ENCODE measurements at regions not wholly inside any gene's neighbourhood (a gene's known extent, or its start where the extent isn't known, plus 50 kb on each side); places are given as distances from the start of the nearest gene placed in this dataset.

DNA sequence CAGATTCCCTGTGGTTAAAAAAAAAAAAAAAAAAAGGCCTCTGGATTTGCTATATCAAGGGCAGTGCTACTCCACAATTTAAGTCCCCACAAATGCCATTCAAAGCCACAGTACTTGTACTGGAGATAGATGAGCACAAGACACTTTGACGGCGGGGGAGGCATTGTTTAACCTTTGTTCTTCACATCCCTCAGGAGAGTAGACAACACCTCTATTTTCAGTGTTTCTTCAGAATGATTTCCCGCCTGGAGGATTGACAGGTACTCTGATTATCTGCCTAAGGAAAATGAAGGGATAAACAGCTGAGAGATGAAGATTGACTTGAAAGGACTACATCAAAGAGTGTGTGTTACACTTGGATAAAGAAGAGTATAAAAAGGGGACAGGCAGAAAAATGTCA, 58.7 kb downstream of the OTOL1 start:
- ATAC-seq (no peak), DNase-seq (ENCODE audit: missing footprints) (no peak)
- intact Hi-C loops (cut with DNase I) = no loop called here

DNA sequence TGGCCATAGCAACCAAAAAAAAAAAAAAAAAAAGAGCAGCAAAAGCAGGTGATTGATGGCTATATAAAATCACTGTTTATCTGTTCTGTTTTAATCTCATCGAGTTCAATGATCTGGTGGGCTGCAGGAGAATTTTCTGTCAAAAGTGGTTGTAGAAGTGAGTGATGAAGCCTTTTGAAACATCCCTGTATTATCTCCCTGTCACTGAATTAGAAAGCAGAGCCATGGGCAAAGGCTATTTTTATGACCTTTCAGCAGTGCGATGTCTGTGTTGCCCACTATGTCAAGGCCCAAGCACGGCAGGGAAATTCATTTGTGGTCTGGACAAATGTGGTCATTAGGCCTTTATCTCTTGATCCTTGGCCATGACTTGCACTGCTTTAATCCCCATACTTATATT, 59.9 kb downstream of the OTOL1 start:
- intact Hi-C loops (cut with DNase I) = no loop called here
- no peak for ATAC-seq
- DNase-seq (ENCODE audit: missing footprints) = no peak

DNA sequence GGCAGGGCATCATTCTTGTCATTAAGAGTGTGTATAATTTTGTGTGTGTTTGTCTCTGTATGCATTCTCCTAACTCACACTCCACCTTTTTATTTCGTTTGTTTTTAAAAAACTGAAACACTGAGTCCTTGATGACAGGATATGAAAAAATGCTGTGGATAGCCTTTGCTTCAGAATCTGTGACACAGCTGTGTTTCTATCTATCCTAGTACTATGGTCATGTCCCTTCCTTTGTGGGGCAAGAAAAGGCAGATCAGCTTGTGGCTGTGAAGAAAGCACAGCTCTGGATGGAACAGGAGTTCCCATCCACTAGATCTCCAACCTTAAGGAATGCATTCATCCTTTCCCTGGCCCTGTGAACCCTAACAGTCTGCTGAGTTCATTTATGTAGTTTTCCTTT, 60.3 kb downstream of the OTOL1 start:
- DNase-seq (ENCODE audit: missing footprints) (no peak), ATAC-seq (no peak)
- intact Hi-C loops (cut with DNase I) = no loop called here

DNA sequence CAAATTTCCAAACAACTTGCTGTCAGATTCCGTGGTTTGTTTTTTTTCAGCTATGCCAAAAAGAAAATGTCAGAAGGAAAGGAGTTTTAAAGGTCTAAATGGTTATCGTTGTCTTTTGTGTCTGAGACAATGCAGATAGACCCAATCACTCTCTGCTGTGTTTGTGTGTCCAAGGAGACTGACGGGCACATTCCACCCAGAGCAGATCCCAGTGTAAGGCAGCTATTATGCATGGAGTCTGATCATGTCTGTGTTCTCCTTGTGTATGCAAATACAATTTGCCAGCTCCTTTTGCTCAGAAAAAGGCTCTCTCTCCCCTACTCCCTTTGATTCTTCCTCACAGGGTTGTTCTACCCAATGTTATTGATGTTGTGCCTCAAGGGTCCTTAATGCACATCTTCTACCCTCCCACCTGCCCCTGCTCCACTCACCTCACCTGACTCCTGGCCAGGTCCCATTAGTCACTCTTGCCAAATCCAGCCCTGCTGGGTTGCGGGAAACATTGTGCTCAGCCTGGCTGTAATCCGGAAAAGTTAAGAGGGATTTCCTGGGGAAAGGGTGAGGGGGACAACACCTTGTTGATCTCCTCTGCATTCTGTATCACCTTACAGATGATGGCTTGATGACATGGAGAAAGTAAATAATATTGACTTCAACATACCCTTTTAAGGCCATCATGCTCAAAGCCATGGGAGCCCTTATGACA, 61.0 kb downstream of the OTOL1 start:
- DNase-seq (ENCODE audit: missing footprints) (no peak), ATAC-seq (no peak)
- intact Hi-C loops (cut with DNase I) = no loop called here

DNA sequence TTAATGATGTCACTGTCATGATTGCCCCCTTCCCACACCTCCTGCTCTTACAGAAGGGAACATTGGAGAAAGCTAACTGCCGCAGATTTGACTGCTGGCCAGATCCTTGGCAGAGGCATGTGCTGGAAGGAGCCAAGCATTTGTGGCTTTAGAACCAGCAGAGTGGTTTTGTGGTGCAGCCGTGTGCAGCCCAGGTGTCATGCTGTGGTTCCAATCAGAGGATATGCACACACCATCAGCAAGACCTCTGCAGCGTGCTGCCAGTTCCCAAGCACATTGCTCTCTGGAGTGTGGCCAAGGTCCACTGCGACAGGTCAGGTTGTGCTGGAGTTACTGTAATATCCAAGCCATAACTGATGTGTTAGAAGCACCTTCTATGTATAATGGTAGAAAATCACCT, 61.6 kb downstream of the OTOL1 start:
- intact Hi-C loops (cut with DNase I) = no loop called here
- DNase-seq (ENCODE audit: missing footprints) (no peak), ATAC-seq (no peak)

DNA sequence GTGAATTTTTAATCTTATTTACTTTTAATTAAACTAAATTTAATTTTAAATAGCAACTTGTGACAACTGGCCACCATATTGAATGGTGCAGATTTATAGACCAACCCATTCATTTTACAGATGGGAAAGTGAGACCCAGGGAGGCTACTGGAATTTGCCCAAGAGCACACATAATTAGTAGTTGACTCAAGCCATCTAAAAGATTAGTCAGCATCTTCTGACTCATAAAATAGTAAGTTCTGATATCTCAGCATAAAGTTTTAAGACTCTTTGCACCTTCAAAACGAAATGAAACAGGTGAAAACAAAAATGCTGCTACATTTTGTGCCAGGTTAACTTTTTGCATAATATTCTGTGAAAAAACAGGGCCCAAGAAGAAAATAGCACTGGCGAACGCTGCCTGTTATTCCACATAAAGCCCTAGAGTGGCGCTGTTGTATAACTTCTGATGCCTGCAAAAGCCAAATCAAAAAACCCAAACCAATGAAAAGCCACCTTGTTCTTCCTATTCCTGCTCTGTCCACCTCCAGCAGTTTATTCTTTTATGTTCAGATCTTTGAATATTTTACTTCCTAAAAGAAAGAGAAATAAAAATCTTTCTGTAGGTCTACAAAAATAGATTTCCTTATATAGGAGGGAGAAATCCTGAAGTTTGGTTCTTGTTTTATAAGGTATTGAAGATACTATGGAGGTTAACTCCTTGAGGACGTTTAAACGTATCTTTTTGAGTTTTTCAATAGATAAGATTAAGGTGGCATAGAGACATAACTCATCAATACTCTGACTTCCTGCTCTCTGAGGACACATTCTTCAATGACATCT, 62.8 kb downstream of the OTOL1 start:
- no peak for DNase-seq (ENCODE audit: missing footprints)
- intact Hi-C loops (cut with DNase I) = no loop called here
- ATAC-seq = no peak

DNA sequence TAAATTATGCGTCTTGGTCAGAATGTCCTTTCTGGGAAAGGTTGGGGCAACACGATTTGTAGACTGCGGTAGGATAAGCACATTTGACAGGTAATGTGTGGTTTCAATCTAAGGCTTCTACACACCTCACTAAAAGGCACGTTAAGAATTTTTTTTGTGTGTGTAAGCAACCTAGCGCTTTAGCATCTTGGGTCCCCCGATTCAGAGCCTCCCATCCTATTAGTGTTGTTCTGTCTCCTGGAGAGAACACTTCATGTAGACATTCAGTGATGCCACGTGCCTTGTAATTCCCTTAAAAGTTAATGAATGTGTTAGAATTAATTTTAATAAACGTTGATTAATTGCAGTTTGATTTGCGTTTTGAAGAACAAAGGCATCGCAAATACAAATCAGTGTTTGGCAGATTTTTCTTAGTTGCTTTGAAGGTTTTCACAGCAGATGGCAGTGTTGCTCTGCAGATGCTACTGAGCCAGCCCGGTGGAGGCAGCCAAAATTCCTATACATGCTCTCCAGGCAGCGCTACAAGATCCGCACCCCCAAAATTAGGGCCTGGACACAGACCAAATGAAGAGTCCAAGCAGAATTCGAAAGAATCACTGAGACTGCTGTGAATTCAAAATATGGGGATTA, 63.5 kb downstream of the OTOL1 start:
- intact Hi-C loops (cut with DNase I) = no loop called here
- no peak for ATAC-seq
- DNase-seq (ENCODE audit: missing footprints) = no peak

DNA sequence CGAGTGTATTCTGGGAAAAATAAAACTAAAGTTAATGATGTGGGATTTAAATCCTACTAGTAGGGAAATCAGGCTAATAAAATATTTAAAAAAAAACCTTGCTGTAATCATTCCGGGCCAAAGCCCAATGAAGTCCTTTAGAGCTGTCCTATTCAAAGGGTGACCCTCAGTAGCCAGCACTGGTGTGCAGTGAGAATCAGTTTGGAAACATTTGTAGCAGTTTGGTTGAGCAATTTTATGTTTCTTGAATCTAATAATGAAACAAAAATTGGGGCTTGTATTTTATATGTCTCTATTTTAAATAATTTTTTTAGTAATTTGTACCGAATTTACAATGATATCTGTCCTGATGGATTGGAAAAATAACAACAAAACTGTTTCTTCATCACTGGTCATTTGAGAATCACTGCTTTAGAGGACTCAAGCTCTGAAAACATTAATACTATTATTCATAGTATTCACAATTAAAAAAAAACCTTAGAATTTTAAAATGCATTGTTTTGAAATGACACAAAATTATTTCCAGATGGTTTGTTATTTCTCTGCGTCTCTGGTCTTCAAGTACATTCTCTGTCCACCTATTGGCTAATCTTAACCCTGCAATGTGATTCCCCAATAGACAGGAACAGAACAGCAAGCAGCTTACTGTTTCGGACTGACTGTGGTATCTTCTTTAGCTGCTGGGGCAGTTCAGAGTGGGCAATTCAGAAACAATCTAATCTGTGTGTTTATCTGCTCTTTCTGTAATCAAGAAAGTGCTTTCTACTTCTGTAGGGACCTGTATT, 71.2 kb downstream of the OTOL1 start:
- DNase-seq (ENCODE audit: missing footprints) (no peak), ATAC-seq (no peak)
- intact Hi-C loops (cut with DNase I) = no loop called here

DNA sequence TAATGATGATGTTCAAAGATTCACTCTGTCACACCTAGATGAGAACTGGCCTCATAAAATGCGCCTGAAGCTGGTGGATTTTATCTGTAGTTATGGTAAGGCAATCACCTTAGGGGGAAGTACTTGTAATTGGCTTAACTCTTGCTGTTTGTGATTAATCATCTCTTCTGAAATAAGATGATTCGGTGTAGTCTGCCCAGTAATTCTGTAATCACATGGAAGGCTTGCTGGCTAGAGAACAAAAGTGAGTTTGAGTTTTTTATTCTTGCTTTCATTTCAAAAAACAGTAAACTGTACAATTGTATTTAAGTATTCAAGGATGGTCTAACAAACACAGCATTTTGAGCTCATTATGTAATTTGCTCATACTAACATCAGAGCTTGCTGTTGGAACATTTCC, 72.1 kb downstream of the OTOL1 start:
- intact Hi-C loops (cut with DNase I) = no loop called here
- no peak for ATAC-seq
- no peak for DNase-seq (ENCODE audit: missing footprints)

DNA sequence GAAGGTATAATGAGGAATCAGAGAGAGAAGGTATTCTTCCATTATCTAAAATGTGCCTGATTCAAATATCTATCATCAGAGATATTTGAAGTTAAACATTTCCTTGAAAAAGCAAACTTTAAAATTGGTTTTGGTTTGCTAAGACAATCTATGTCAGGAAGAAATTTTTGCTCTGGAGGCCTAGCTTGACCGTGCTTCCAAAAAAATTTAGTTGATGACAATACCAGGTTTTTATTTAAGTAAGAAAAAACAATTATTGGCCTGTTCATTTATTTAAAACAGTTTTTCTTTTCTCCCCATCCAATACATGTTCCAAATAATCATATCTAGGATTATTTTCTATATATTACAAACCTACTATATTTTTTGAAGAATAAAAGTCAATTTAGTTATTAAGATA, 75.3 kb downstream of the OTOL1 start:
- no peak for ATAC-seq
- intact Hi-C loops (cut with DNase I) = no loop called here

DNA sequence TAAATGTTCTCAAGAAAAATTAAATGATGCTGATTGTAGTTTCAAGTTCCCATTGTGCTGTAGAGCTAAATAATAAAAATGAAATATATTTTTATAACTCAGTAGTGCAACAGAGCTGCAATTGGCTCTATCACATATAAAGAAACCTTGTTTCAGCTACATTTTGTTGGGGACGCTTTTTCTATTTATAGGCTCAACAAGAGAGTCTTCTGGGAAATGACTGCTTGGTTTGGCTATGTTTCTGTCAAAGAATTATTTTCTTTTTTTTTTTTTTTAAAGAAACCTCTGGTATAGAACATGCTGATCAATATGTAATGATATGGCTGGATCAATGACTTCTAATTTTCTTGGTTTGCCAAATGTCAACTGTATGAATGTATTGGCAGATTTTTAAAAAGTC, 76.5 kb downstream of the OTOL1 start:
- intact Hi-C loops (cut with DNase I) = no loop called here
- ATAC-seq (no peak), DNase-seq (ENCODE audit: missing footprints) (no peak)

More for the DNA sequence above, 75.3 kb downstream of the OTOL1 start:
- DNase-seq (ENCODE audit: missing footprints) = no peak

DNA sequence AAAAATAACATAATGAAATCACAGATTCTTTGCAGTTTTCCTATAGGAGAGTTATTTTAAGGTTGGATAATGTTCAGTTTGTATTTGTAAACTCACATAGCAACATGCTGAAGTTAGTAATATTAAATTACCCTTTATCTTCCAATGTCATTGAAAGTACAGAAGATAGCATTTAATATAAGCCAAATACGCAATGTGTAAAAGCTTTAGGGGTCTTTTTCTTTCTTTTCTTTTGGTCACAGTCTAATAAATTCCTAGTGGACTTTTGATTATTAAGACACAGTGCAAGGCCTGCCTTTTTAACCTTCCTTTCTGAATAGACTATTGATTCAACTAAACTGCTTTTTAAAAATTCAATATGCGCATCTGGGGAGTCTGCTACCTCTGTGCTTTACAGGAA, 79.3 kb downstream of the OTOL1 start:
- ATAC-seq (no peak), DNase-seq (ENCODE audit: missing footprints) (no peak)
- intact Hi-C loops (cut with DNase I) = no loop called here

DNA sequence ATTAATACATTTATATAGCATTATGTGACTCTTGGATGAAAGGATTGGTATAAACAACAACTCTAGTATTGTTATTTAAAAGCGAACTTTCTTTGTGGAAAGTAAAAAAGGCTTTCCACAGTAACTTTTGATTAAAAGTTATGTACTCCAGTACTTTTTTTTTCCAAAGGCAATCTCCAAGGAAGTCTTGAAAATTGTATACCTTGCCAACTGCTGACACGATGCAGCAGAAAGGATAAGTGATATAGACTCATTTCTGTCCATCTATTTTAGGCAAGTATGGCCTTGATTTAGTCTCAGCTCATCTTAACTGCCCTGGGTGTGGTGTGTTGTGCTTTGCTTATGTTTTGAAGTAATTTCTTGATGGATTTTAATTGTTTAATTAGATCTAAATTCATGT, 79.7 kb downstream of the OTOL1 start:
- intact Hi-C loops (cut with DNase I) = no loop called here
- ATAC-seq (no peak), DNase-seq (ENCODE audit: missing footprints) (no peak)

DNA sequence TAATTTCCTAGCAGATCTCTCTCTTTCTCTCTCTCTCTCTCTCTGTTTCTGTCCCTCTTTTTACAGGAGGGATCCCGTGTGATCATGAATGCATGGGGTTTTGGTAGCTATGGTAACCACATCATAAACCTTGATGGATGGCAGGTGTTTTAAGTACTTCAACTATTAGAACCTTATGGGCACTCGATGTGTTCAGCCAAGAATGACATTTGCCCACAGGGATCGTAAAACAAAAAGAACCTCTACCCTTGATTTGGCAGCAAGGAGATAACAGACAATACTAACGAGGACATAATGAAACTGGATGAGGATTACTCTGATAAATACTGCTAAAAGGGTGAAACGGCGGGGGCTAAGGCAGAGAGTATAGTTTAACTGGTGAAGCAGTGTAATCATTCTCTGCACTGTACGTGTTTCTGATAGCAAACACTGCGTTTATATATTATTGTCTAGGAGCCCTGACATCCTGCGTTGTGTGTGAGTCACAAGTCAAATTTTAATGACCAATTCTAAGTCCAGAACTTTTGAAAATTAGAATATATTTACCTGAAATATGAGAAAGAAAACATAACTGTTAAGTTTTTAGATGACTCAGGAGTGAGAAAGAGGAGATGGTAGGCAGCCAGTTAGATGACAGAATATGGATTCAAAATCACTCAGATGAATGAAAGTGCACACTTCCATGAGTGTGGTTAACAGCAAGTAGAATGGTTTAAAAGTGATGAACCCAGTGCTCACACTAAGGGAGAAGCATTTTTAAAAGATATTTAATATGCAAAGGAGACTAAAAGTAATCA, 80.3 kb downstream of the OTOL1 start:
- DNase-seq (ENCODE audit: missing footprints) (no peak), ATAC-seq (no peak)
- intact Hi-C loops (cut with DNase I) = no loop called here

DNA sequence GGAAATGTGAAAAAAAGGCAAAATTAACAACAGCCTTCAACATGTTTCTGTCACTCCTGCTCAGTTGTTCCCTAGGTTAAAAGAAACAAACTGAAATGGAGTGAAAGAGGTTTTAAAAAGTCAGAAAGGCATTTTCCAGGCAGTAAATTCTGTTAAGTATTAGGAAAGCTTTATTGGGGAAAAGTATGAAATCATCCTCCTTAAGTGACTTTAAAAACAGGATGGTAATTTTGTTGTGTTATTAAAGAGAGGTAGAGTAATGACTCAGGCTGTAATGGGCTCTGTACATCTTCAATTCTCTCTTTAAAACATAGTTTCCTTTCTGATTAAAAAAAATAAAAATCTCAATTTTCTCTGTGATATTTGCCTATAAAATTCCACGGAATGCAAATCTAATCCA, 81.1 kb downstream of the OTOL1 start:
- DNase-seq (ENCODE audit: missing footprints) = no peak
- intact Hi-C loops (cut with DNase I) = no loop called here
- ATAC-seq = no peak

DNA sequence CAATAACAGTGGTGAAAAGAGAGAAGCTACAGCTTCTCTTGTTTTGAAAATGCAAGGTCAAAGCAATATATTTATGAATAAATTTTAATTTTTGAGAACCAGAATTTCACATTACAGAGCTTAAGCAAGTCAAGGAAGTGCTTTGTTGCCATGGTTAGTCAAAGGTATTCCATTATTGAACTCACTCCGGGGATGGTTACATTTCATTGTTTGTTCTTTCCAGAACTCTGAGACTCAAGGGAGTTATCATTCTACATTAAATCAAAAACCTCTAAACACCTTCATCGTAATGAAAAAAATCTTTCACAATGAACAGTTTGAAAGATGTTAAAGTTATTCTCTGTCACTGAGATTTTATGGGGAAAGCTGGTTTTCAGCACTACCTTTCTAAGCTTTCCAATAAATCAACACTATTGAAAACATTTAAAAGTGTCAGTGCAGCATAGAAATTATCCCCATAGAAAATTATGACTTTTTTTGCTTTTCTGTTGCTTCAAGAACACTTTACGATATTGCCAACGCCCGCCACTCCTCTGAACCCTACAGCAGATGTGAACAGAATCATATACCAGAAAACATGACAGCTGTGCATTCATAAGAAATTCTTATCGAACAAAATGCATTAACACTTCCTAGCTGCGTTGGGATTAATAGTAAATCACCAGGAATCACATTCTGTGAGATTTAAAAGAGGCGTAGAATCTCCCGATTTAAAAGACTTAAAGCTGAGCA, 83.0 kb downstream of the OTOL1 start:
- DNase-seq (ENCODE audit: missing footprints) (no peak), ATAC-seq (no peak)
- intact Hi-C loops (cut with DNase I) = no loop called here

DNA sequence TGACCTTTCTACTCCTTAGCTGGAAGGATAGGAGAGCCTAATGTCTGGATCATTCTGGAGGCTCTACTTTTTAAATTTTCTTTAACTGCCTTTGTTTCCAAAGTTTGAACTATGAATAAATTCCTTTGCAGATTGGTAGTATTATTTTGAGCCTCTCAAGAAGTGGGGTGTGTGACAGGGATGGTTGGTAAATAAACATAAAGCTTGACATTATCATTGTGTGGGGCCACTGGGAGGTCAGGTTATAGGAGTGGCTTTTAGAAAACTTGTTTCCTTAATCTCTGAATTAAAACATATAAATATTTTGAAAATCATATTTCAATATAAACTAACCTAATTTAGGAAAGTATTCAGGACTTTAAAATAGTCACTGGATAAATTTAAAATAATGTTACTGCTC, 89.3 kb downstream of the OTOL1 start:
- intact Hi-C loops (cut with DNase I) = no loop called here
- DNase-seq (ENCODE audit: missing footprints) (no peak), ATAC-seq (no peak)

All from Right ventricle myocardium inferior (tissue), 1 donor.